AG09319 (cell line): ENCODE measurements at regions not wholly inside any gene's neighbourhood (a gene's known extent, or its start where the extent isn't known, plus 50 kb on each side); places are given as distances from the start of the nearest gene placed in this dataset.

Experiments used
- DNase-seq: peaks from one replicate; pipeline ENCODE4 v3.0.0-alpha.2; 2010; ENCODE audit warnings: low read depth; ENCODE audit errors: extremely low read depth
- TF ChIP-seq, protein P1 (sequence below): IDR thresholded peaks from 2 replicates; pipeline ENCODE4 v1.5.1; 2011; ENCODE audit warnings: low read depth, mild to moderate bottlenecking, inconsistent platforms, low read length, moderate library complexity

DNA sequence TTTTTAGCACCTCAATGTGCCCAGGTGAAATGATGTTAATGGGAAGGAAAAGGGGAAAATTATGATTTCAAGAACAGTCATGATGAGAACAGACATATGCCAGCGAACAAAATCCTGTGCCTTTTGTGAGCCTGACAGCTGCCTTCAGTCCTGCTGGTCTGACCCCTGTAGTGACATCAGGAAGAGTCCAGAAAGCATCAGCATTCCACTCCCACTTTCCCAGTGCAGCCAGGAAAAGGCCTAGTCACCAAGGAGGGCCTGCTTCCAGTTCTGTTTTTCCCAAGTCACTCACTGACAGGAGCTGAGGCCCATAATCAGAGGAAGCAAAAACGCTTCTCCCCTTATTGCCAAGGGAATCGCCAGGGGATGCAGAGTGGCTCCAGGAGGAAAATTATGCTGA is 218.4 kb downstream of the ABHD5 start:
- DNase-seq: no peak
- TF ChIP-seq, protein P1, sequence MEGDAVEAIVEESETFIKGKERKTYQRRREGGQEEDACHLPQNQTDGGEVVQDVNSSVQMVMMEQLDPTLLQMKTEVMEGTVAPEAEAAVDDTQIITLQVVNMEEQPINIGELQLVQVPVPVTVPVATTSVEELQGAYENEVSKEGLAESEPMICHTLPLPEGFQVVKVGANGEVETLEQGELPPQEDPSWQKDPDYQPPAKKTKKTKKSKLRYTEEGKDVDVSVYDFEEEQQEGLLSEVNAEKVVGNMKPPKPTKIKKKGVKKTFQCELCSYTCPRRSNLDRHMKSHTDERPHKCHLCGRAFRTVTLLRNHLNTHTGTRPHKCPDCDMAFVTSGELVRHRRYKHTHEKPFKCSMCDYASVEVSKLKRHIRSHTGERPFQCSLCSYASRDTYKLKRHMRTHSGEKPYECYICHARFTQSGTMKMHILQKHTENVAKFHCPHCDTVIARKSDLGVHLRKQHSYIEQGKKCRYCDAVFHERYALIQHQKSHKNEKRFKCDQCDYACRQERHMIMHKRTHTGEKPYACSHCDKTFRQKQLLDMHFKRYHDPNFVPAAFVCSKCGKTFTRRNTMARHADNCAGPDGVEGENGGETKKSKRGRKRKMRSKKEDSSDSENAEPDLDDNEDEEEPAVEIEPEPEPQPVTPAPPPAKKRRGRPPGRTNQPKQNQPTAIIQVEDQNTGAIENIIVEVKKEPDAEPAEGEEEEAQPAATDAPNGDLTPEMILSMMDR: no peak

DNA sequence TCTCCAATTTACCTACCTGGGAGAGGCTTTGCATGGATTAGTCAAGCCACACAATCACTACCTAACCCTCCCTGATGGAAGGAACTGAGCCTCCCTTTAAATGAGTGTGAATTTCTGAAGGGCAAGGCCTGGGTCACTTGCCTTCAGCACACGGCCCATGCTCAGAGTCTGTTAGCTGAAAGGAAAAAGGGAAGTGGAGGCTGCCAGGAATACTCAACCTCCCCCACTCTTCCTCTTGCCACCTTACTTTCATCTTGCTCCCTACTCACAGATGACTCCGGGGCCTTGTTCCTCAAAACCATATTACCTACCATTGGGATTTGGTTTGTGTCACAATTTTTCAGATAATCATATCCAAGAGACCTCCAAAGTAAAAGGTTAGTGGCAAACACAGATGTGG is 220.0 kb downstream of the ABHD5 start:
- DNase-seq: no peak
- TF ChIP-seq, protein P1: no peak

- no peak for DNase-seq
- TF ChIP-seq, protein P1: no peak
These were observed 222.6 kb downstream of the ABHD5 start for GRCh38 chr3:43913036-43913948.

- TF ChIP-seq, protein P1: no peak
- no peak for DNase-seq
These were observed 223.5 kb downstream of the ABHD5 start for GRCh38 chr3:43914269-43914668.

DNA sequence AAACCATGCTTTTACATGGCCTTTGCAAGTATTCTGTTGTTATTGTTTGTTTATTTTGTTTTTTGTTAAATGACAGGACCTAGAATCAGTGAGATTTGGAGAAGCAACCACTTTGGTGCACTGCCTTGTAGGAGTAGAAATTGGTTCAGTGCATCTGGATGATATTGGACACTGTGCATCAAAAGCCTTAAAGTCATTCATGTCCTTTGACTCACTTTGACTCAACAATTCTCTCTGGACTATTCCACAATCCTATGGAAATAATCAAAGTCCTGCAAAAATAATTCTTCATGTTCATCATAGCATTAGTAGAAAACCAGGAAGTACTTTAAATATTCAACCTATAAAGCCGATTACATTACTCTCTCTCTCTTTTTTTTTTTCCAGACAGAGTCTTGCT is 224.8 kb downstream of the ABHD5 start:
- TF ChIP-seq, protein P1: no peak

GRCh38 chr3:43917361-43917760 is 226.6 kb downstream of the ABHD5 start:
- TF ChIP-seq, protein P1: no peak
- DNase-seq: no peak

More for the DNA sequence above, 224.8 kb downstream of the ABHD5 start:
- no peak for DNase-seq

- TF ChIP-seq, protein P1: no peak
- no peak for DNase-seq
These were observed 228.3 kb downstream of the ABHD5 start for GRCh38 chr3:43919029-43919428.
